Aorta (tissue), 5 donors: ENCODE measurements at regions not wholly inside any gene's neighbourhood (a gene's known extent, or its start where the extent isn't known, plus 50 kb on each side); places are given as distances from the start of the nearest gene placed in this dataset.

ENCODE experiments used
- ATAC-seq: fragments of 200-7000 bp; cut with Tn5 transposase; one replicate; pipeline ENCODE4 v1.9.1; 2022; ENCODE audit warnings: moderate library complexity; ENCODE audit not compliant: low FRiP score
- DNase-seq, 2 donors: peaks; one replicate each; pipeline ENCODE4 v3.0.0-alpha.2; 2020
- H3K27ac ChIP-seq, 2 donors: one replicate each; pipeline ENCODE4 v1.5.1; 2013; ENCODE audit warnings: low read length in 2 of 2, mild to moderate bottlenecking in 2 of 2, moderate library complexity in 2 of 2, control low read depth in 1 of 2, inconsistent platforms in 1 of 2, low read depth in 1 of 2
- H3K27me3 ChIP-seq, 2 donors: one replicate each; pipeline ENCODE4 v1.6.1; 2013; ENCODE audit warnings: control low read depth in 1 of 2, low read length in 1 of 2, mild to moderate bottlenecking in 1 of 2, moderate library complexity in 1 of 2; ENCODE audit not compliant: insufficient read depth in 2 of 2, control insufficient read depth in 1 of 2
- H3K36me3 ChIP-seq, 2 donors: one replicate each; pipeline ENCODE4 v1.6.1; 2013; ENCODE audit warnings: control low read depth in 1 of 2, low read length in 1 of 2, mild to moderate bottlenecking in 1 of 2; ENCODE audit not compliant: insufficient read depth in 2 of 2, control insufficient read depth in 1 of 2
- H3K4me1 ChIP-seq, 2 donors: one replicate each; pipeline ENCODE4 v1.6.1; 2013; ENCODE audit warnings: low read length in 2 of 2, control low read depth in 1 of 2, mild to moderate bottlenecking in 1 of 2, moderate library complexity in 1 of 2; ENCODE audit not compliant: insufficient read depth in 2 of 2, control insufficient read depth in 1 of 2
- H3K4me3 ChIP-seq, 2 donors: one replicate each; pipeline ENCODE4 v1.5.1; 2013; ENCODE audit warnings: low read length in 2 of 2, control low read depth in 1 of 2, mild to moderate bottlenecking in 1 of 2
- H3K9me3 ChIP-seq: one replicate; pipeline ENCODE4 v1.6.1; 2013; ENCODE audit warnings: mild to moderate bottlenecking, low read length; ENCODE audit not compliant: control insufficient read depth
- WGBS, 2 donors: extraction: QIAGEN DNeasy Blood & Tissue Kit; methylation state at CpG; one replicate each; pipeline ENCODE4 v1.1.7; 2013; 5-methylcytosine and 5-hydroxymethylcytosine counted together
- intact Hi-C, 2 donors: fragments of 100-400 bp; cut with DNase I; formaldehyde crosslinking; loops; one replicate each; pipeline versions ENCODE4 v1.14.2 to v1.15.0; 2022
- donor health status: healthy with polysubstance abuse.
- donor health status: Bipolar disorder and iron deficiency.
- donor health status: DM: no; HTN: no; CAD: no.
- donor health status: DM: no; HTN: no; CAD: no.
- donor health status: DM: yes; HTN: yes; CAD: no.

GRCh38 chr3:127110982-127111693 lies 81.8 kb upstream of the PRR23E start:
- no peaks in the 10 kb centered on the region for H3K36me3 ChIP-seq
- no peaks in the 10 kb centered on the region for H3K4me1 ChIP-seq
- DNase-seq (no peak), ATAC-seq (no peak)
- H3K27me3 ChIP-seq = peaks cover 0 to 3% of the 10 kb centered on the region in 2 donors
- intact Hi-C loops = no loop called here
- H3K4me3 ChIP-seq = no peak overlapping the region
- WGBS, 2 donors = 63 to 72% methylated on average over 3 of the region's 3 CpGs
- no peak overlapping the region for H3K27ac ChIP-seq
- peaks cover 4% of the 10 kb centered on the region for H3K9me3 ChIP-seq

GRCh38 chr3:127112796-127113570 lies 79.9 kb upstream of the PRR23E start:
- H3K4me3 ChIP-seq = no peak overlapping the region
- H3K27me3 ChIP-seq = peaks cover 0 to 3% of the 10 kb centered on the region in 2 donors
- H3K27ac ChIP-seq = no peak overlapping the region
- H3K4me1 ChIP-seq = no peaks in the 10 kb centered on the region
- no peak for DNase-seq
- no peaks in the 10 kb centered on the region for H3K36me3 ChIP-seq
- H3K9me3 ChIP-seq = peaks cover 4% of the 10 kb centered on the region
- ATAC-seq = no peak
- intact Hi-C loops = no loop called here
- 63 to 69% methylated on average over 5 of the region's 5 CpGs for WGBS, 2 donors

GRCh38 chr3:127113571-127113891 lies 79.4 kb upstream of the PRR23E start:
- Histone ChIP-seq H3K9me3 (peaks cover 4% of the 10 kb centered on the region), H3K36me3 (no peaks in the 10 kb centered on the region), H3K4me1 (no peaks in the 10 kb centered on the region), H3K27ac (no peak overlapping the region), H3K4me3 (no peak overlapping the region), H3K27me3 (peaks cover 0 to 3% of the 10 kb centered on the region in 2 donors)
- DNase-seq (no peak), ATAC-seq (no peak)
- 90 to 95% methylated on average over 1 of the region's 1 CpG for WGBS, 2 donors
- intact Hi-C loops = no loop called here

- DNase-seq (no peak), ATAC-seq (no peak)
- WGBS, 2 donors = 80 to 85% methylated on average over 5 of the region's 5 CpGs
- H3K4me1 ChIP-seq = no peaks in the 10 kb centered on the region
- H3K36me3 ChIP-seq = no peaks in the 10 kb centered on the region
- H3K9me3 ChIP-seq = peaks cover 4% of the 10 kb centered on the region
- peaks cover 0 to 3% of the 10 kb centered on the region in 2 donors for H3K27me3 ChIP-seq
- intact Hi-C loops = no loop called here
- H3K4me3 ChIP-seq = no peak overlapping the region
- H3K27ac ChIP-seq = no peak overlapping the region
Observed at GRCh38 chr3:127114337-127115070, 78.4 kb upstream of the PRR23E start.

- DNase-seq (no peak), ATAC-seq (no peak)
- no peaks in the 10 kb centered on the region for H3K4me1 ChIP-seq
- intact Hi-C loops = no loop called here
- peaks cover 4% of the 10 kb centered on the region for H3K9me3 ChIP-seq
- H3K4me3 ChIP-seq = no peak overlapping the region
- no peak overlapping the region for H3K27ac ChIP-seq
- WGBS, 2 donors = 82 to 93% methylated on average over 3 of the region's 3 CpGs
- peaks cover 0 to 3% of the 10 kb centered on the region in 2 donors for H3K27me3 ChIP-seq
- H3K36me3 ChIP-seq = no peaks in the 10 kb centered on the region
Observed at GRCh38 chr3:127115691-127116351, 77.1 kb upstream of the PRR23E start.

GRCh38 chr3:127118366-127118765 lies 74.6 kb upstream of the PRR23E start:
- H3K4me1 ChIP-seq = no peaks in the 10 kb centered on the region
- H3K9me3 ChIP-seq = no peaks in the 10 kb centered on the region
- intact Hi-C loops = no loop called here
- ATAC-seq = no peak
- 91% methylated on average over 3 of the region's 3 CpGs for WGBS, 2 donors
- H3K4me3 ChIP-seq = no peak overlapping the region
- H3K27ac ChIP-seq = no peak overlapping the region
- H3K36me3 ChIP-seq = no peaks in the 10 kb centered on the region
- DNase-seq = no peak
- H3K27me3 ChIP-seq = no peaks in the 10 kb centered on the region

- no peak overlapping the region for H3K27ac ChIP-seq
- WGBS, 2 donors = 79% methylated on average over 5 of the region's 5 CpGs
- no peak overlapping the region for H3K4me3 ChIP-seq
- no peaks in the 10 kb centered on the region for H3K36me3 ChIP-seq
- ATAC-seq (no peak), DNase-seq (no peak)
- no peaks in the 10 kb centered on the region for H3K4me1 ChIP-seq
- H3K9me3 ChIP-seq = no peaks in the 10 kb centered on the region
- intact Hi-C loops = no loop called here
- no peaks in the 10 kb centered on the region for H3K27me3 ChIP-seq
Observed at GRCh38 chr3:127119693-127120464, 73.1 kb upstream of the PRR23E start.
